ENCODE measurements at regions not wholly inside any gene's neighbourhood (a gene's known extent, or its start where the extent isn't known, plus 50 kb on each side); places are given as distances from the start of the nearest gene placed in this dataset.

- TF ChIP-seq TAF1 (IDR thresholded peaks at IDR 0.05; ENCODE audit: borderline replicate concordance, low read depth, low read length) (no peak), CTCF (IDR thresholded peaks at IDR 0.05) (no peak), FOSL2 (IDR thresholded peaks at IDR 0.05; ENCODE audit: borderline replicate concordance, low read depth) (no peak), GATA2 (CRISPR knock-in tag; IDR thresholded peaks at IDR 0.05) (no peak), YY1 (IDR thresholded peaks at IDR 0.05; ENCODE audit: low read depth) (no peak), GABPA (IDR thresholded peaks at IDR 0.05; ENCODE audit: low read depth) (no peak), SMC3 (IDR thresholded peaks at IDR 0.05; ENCODE audit: low read depth, low read length) (no peak), RFX5 (IDR thresholded peaks at IDR 0.05; ENCODE audit: low read length) (no peak), SIN3A (IDR thresholded peaks at IDR 0.05; ENCODE audit: borderline replicate concordance, low read depth, low read length) (no peak), POLR2AphosphoS5 (IDR thresholded peaks at IDR 0.05; ENCODE audit: low read depth, low read length) (no peak), RXRA (IDR thresholded peaks at IDR 0.05; ENCODE audit: borderline replicate concordance, low read depth) (no peak), REST (IDR thresholded peaks at IDR 0.05; ENCODE audit: low read depth, low read length) (no peak)
- TF ChIP-seq, protein P1, sequence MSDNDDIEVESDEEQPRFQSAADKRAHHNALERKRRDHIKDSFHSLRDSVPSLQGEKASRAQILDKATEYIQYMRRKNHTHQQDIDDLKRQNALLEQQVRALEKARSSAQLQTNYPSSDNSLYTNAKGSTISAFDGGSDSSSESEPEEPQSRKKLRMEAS (IDR thresholded peaks at IDR 0.05; ENCODE audit: low read depth), result no peak
Observed at GRCh38 chr10:121265360-121266123, 332.7 kb downstream of the FGFR2 start.

Measured in SK-N-SH (cell line).